Epithelial cell of proximal tubule (primary cell): ENCODE measurements at regions not wholly inside any gene's neighbourhood (a gene's known extent, or its start where the extent isn't known, plus 50 kb on each side); places are given as distances from the start of the nearest gene placed in this dataset.

ENCODE experiments used
- DNase-seq: peaks from one replicate; pipeline ENCODE4 v3.0.0-alpha.2; 2011; ENCODE audit warnings: low read depth
- H3K4me3 ChIP-seq: 2 replicates; pipeline ENCODE4 v1.5.1; 2011; ENCODE audit warnings: low read depth, mild to moderate bottlenecking, low read length
- CTCF ChIP-seq: conservative IDR thresholded peaks from 2 replicates; pipeline ENCODE4 v1.5.1; 2012; ENCODE audit warnings: low read depth, mild to moderate bottlenecking, low read length

- H3K4me3 ChIP-seq, result no peak overlapping the region
- DNase-seq, result no peak
- no peak for TF ChIP-seq CTCF
Observed at GRCh38 chr9:89808756-89809181, 204.0 kb downstream of the GADD45G start.

GRCh38 chr9:89810431-89810830 is 205.6 kb downstream of the GADD45G start:
- peak; percentile 53 for DNase-seq
- no peak for TF ChIP-seq CTCF
- no peak overlapping the region for H3K4me3 ChIP-seq

GRCh38 chr9:89811356-89811755 is 206.5 kb downstream of the GADD45G start:
- DNase-seq, result no peak

GRCh38 chr9:89811886-89812450 is 207.2 kb downstream of the GADD45G start:
- DNase-seq, result no peak
- no peak for TF ChIP-seq CTCF
- no peak overlapping the region for H3K4me3 ChIP-seq

More at GRCh38 chr9:89811356-89811755, 206.5 kb downstream of the GADD45G start:
- TF ChIP-seq CTCF, result no peak
- H3K4me3 ChIP-seq, result no peak overlapping the region

DNA sequence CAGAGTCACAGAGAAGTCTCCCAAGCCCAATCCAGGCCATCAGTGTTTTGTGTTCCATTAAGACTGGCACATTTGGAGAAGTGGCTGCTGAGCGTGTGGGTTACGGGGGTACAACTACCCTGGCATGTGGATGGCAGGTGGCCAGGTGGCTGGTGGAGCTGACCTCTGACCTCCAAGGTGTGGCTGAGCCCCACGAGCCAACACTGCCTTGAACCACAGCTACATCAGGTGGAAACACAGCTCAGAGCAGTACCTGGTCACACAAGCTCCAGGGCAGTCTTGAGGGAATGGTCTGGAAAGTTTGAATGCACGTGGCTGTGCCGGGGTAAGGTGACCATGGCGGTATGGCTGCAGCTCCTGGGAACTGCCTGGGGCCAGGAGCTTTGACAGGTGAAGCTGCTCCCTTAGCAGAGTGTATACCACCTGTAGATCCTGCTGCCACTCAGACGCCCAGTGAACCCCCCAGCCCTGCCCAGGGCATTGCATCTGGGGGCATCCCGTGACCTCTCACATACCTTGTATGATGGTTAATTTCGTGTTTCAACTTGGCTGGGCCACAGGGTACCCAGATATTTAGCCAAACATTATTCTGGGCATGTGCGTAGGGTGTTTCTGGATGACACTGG is 207.9 kb downstream of the GADD45G start:
- no peak for DNase-seq
- TF ChIP-seq CTCF, result no peak
- no peak overlapping the region for H3K4me3 ChIP-seq

DNA sequence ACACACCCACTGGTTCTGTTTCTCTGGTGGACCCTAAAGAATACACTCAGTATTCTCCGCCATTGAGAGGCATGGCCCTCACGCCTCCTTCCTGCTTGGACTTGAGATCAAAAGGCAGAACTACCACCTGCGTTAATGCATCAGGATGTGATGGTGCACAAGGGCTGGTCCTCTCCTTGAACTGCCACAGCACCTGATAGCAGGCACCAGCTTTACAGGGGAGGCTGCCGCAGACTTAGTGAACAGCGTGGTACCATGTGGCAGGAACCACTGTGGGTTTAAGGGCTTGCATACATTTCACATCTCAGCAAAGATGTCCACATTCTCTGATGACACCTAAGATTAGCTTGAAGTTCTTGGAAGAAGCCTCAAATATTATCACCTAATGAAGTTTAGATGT is 208.7 kb downstream of the GADD45G start:
- no peak for TF ChIP-seq CTCF
- no peak for DNase-seq
- no peak overlapping the region for H3K4me3 ChIP-seq
